SKM-1 treated with dmso at 0.1 percent for 144 hours (cell line): ENCODE measurements at regions not wholly inside any gene's neighbourhood (a gene's known extent, or its start where the extent isn't known, plus 50 kb on each side); places are given as distances from the start of the nearest gene placed in this dataset.
"Not testable (repeated sequence)": the region's sequence is repeated elsewhere in the genome, so short reads cannot be mapped to it uniquely, and the experiment has no call there.

ENCODE experiments used
- DNase-seq: peaks from one replicate; lab custom pipeline; 2025; ENCODE audit not compliant: unreplicated experiment; lab: John Stamatoyannopoulos, UW

DNA sequence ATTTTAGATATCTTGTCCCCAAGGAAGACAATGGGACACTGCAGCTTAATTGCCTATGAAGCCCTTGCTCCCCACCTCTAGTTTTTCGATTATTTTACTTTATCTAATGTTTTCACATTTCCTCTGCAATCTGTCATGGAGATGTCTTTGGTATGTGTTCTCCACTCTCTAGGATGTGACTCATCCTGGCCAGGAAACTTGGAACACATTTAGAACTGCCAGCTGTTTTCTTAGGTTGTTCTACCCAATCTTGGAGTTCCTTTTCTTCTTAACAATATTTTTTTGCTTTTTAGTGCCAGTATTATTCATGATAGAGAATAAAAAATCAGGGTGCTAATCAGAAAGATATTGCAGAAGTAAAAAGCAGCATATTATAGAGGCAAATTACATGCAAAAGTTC lies 101.7 kb upstream of the CLEC14A start:
- DNase-seq = no peak

GRCh38 chr14:38355473-38355872 lies 99.6 kb upstream of the CLEC14A start:
- not testable (repeated sequence) for DNase-seq

- DNase-seq = no peak
Observed at GRCh38 chr14:38350102-38350501, 94.2 kb upstream of the CLEC14A start.

DNA sequence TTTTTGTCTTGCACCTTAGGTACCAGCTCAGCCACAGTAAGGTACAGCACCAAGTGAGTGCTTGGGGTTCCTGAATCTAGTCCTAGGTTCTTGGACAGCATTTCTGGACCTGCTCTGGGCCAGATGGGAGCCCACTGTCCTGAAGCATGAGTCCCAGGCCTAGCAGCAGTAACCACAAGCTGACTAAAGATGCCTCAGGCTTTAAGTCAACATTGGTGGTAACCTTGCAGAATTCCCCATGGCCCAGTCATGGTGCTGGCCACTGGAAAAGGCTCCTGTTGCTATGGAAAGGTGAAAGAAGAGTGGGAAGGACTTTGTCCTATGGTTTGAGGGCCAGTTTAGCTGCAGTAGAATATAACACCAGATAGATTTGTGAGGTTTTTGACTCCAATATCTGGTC lies 86.9 kb upstream of the CLEC14A start:
- DNase-seq = no peak

DNA sequence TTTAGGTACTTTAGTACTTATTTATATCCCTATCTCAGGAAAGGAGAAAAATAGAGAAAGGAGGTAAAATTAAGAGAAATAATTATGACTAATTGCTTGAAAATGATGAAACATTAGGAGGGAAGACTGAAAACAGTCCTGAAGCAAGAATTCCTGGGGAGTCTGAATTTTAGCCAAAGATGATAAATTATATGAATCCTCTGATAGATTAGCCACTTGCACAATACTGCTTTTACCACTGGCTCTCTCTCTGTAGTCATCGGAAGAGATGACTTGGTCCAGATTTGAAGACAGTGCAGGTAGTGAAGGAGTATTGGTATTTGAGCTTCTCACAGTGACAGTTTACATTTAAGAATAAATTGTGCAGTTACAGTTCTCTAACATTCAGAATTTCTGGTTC lies 83.8 kb upstream of the CLEC14A start:
- DNase-seq = no peak

DNA sequence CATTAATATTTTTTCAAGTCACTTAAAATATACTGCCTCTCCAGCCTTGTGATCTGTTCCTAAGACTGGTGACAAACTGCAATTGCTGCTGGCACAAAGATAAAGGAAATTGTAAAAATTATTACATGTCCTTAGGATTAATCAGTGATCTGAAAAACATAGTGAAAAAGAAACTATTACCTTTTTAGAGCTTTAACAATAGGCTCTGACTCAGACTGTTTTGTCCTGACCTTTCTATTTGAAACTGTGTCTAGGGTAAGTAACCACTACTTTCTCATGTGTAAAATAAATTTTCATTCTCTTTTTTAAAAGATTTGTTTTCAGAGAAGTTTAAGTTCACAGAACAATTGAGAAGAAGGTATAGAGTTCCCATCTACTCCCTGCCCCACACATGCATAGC lies 80.4 kb upstream of the CLEC14A start:
- no peak for DNase-seq

GRCh38 chr14:38330275-38330674 lies 74.4 kb upstream of the CLEC14A start:
- DNase-seq = no peak

DNA sequence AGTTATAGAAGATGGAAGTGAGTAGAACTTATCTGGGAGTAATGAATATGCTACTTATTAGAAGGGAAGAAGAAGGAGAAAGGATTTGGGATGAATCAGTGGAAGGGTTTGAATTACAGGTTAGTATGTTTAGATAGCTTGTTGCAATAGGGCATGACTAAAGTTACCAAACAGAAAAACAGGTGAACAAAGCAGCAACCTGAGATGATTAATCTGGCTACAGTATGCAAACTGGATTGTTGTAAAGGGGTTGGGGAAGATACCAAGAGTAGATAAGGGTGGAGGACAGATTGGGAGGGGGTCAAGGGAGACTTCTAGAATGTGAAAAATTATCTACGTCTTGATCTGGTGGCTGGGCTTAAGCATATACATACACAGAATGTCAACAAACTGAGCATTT lies 73.4 kb upstream of the CLEC14A start:
- no peak for DNase-seq

- DNase-seq = no peak
Observed at GRCh38 chr14:38316922-38317321, 61.0 kb upstream of the CLEC14A start.

DNA sequence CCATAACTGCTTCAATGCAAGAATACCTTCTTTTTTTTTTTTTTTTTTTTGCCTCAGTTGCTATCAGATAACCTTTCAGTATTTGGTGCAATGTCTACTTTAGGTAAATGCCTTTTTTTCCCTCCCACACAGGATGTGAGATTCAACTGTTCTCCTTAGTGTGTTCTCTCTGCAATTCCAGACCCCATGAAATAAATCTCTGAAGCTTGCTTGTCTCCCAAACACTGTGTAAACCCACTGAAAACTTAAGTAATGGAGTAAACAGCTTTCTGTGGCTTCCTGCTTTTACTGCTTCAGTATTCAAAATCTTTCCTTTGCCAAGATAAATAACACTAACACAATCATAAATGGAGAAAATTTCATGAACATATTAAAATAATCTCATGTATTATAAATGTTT lies 55.8 kb upstream of the CLEC14A start:
- no peak for DNase-seq

DNA sequence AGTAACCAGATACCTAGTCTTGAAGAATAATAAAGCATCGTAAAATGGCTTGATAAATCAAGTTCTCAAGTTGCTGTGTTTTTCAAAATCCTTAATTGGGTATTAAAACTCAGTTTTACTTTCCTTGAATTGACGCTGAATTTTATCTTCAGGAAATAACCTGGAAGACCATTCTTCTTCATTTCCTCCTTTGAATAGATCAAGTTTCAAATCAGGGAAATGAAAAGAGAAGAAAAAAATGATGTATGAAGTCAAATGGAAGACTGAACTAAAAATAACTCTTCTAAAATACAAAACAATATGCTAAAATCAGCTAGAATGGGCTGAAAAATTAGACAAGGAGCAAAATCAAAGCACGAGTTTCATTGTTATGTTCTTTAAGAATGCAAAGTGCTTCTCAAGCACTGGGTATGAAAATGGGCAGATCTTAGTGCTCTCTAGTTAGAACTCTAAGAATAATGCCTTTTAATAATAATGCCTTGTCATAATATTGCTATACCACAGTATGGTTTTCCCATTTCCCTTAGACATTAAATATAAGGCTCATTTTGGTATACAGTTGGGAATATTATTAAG lies 54.6 kb upstream of the CLEC14A start:
- DNase-seq = no peak

GRCh38 chr14:38309522-38310277 lies 53.8 kb upstream of the CLEC14A start:
- no peak for DNase-seq
